RWPE1 (cell line): ENCODE measurements at regions not wholly inside any gene's neighbourhood (a gene's known extent, or its start where the extent isn't known, plus 50 kb on each side); places are given as distances from the start of the nearest gene placed in this dataset.
"Not testable (repeated sequence)": the region's sequence is repeated elsewhere in the genome, so short reads cannot be mapped to it uniquely, and the experiment has no call there.

Experiments used
- CTCF ChIA-PET: fragments of 350-600 bp; sonication (Branson Sonifier 250); formaldehyde crosslinking; extraction: SDS; loops from one replicate; lab custom pipeline; 2021; lab: Yijun Ruan, JAX
- POLR2A ChIA-PET: fragments of 400-600 bp; formaldehyde crosslinking; extraction: SDS; loops from one replicate; lab custom pipeline; 2020; ENCODE audit warnings: antibody characterized with exemption; ENCODE audit not compliant: low non-redundant PET; lab: Yijun Ruan, JAX
- DNase-seq: peaks from one replicate; pipeline ENCODE4 v3.0.0; 2012; ENCODE audit warnings: low spot score
- H3K27ac ChIP-seq: fragments of 450-650 bp; 2 replicates; pipeline ENCODE4 v1.5.1; 2017
- TF ChIP-seq, protein P1 (sequence below): fragments of 450-650 bp; conservative IDR thresholded peaks from 2 replicates; pipeline ENCODE4 v1.5.1; 2017; ENCODE audit warnings: low read depth, mild to moderate bottlenecking

DNA sequence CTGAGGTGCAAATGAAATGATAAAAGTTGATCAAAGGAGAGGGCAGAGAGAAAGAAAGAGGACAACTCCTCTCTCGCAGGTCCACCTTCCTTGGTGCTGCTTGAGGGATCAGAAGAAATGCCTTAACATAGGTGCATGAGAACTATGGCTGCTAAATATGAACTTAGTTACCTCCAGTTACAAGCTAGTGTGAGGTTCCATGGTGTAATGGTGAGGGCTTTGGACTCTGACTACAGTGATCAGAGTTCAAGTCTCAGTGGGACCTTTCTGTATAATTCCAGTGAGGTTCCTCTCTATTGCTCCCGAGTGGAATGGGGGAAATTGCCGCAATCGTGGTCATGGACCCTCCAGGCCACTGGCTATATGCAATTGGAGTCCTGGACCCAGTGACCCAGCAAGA is 387.3 kb downstream of the FAM72C start:
- CTCF ChIA-PET, result no interaction called here
- H3K27ac ChIP-seq, result no peak overlapping the region
- POLR2A ChIA-PET, result no interaction called here
- no peak for DNase-seq
- TF ChIP-seq, protein P1, sequence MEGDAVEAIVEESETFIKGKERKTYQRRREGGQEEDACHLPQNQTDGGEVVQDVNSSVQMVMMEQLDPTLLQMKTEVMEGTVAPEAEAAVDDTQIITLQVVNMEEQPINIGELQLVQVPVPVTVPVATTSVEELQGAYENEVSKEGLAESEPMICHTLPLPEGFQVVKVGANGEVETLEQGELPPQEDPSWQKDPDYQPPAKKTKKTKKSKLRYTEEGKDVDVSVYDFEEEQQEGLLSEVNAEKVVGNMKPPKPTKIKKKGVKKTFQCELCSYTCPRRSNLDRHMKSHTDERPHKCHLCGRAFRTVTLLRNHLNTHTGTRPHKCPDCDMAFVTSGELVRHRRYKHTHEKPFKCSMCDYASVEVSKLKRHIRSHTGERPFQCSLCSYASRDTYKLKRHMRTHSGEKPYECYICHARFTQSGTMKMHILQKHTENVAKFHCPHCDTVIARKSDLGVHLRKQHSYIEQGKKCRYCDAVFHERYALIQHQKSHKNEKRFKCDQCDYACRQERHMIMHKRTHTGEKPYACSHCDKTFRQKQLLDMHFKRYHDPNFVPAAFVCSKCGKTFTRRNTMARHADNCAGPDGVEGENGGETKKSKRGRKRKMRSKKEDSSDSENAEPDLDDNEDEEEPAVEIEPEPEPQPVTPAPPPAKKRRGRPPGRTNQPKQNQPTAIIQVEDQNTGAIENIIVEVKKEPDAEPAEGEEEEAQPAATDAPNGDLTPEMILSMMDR, result no peak

DNA sequence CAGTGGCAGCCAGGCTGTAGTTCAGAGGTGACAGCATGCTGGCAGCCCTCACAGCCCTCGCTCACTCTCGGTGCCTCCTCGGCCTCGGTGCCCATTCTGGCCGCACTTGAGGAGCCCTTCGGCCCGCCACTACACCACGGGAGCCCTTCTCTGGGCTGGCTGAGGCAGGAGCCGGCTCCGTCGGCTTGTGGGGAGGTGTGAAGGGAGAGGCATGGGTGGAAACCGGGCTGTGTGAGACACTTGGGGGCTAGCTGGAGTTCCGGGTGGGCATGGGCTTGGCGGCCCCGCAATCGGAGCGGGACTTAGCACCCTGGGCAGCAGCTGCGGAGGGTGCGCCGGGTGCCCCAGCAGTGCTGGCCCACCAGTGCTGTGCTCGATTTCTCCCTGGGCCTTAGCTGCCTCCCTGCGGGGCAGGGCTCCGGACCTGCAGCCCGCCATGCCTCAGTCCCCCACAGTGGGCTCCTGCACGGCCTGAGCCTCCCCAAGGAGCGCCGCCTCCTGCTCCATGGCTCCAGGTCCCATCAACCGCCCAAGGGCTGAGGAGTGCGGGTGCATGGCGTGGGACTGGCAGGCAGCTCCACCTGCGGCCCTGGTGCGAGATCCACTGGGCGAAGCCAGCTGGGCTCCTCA is 396.8 kb downstream of the FAM72C start:
- DNase-seq, result no peak
- ChIA-PET POLR2A (no interaction called here), CTCF (no interaction called here)
- TF ChIP-seq, protein P1, result no peak
- H3K27ac ChIP-seq, result no peak overlapping the region

DNA sequence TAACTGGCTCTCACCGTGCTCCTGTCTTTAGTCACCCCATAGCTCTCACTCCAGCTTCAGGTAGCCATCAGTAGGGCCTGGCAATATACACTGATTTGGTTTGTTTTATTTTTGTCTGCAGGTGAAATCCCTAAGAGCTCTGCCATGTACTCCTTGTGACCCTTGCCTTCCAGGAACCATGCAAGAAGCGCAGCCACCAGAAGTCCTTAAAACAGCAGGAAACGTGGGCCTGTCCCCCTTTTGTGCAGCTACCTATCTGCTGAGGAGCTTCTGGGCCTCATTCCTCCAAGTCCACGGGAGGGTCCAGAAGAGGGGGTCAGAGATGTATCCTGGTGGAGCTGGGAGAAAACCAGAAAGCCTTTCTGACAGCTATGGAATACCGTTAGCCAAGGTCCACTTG is 399.1 kb downstream of the FAM72C start:
- CTCF ChIA-PET, DNase-seq, POLR2A ChIA-PET, H3K27ac ChIP-seq: not testable (repeated sequence)

DNA sequence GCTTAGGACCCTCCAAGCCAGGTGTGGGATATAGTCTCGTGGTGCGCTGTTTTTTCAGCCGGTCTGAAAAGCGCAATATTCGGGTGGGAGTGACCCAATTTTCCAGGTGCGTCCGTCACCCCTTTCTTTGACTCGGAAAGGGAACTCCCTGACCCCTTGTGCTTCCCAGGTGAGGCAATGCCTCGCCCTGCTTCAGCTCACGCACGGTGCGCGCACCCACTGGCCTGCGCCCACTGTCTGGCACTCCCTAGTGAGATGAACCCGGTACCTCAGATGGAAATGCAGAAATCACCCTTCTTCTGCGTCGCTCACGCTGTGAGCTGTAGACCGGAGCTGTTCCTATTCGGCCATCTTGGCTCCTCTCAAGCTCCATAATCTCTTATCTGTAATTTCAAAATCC is 408.0 kb downstream of the FAM72C start:
- DNase-seq, CTCF ChIA-PET, POLR2A ChIA-PET, H3K27ac ChIP-seq: not testable (repeated sequence)

DNA sequence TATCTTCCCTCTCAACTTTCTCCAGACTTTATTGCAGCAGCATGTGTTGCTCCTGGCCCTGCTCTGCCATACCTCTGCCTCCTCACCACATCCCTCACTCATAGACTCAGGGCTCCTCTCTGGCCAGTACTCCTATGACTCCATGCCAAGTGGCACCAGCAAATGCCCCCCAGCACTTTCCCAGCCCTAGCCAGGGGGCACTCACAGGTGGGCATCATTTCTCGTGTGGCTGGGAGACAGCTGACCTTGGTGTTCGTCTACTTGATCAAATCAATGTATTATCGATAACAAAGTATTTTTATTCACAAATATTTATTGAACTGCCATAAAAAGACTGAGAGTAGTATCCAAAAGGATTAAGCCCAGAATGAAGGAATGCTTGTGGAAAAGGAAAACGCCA is 418.2 kb downstream of the FAM72C start:
- ChIA-PET CTCF (no interaction called here), POLR2A (no interaction called here)
- H3K27ac ChIP-seq, result no peak overlapping the region
- TF ChIP-seq, protein P1, result no peak
- no peak for DNase-seq

DNA sequence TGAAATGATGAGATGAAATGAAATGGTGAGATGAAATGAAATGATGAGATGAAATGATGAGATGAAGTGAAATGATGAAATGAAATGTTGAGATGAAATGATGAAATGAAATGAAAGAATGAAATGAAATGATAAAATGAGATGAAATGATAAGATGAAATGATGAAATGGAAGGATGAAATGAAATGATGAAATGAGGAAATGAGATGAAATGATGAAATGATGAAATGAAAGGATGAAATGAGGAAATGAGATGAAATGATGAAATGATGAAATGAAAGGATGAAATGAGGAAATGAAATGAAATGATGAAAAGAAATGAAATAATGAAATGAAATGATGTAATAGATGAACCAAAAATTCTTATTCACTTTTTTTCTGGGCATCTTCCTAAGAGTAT is 467.1 kb downstream of the FAM72C start:
- H3K27ac ChIP-seq, DNase-seq, CTCF ChIA-PET, POLR2A ChIA-PET: not testable (repeated sequence)

DNA sequence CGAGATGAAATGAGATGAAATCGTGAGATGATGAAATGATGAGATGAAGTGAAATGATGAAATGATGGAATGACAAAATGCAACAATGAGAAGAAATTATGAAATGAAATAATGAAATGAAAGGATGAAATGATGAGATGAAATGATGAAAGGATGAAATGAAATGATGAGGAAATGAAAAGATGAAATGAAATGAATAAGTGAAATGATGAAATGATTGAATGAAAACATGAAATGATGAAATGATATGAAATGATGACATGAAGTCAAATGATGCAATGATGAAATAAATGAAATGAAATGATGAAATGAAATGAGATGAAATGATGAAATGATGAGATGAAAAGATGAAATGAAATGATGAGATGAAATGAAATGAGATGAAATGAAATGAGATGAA is 467.7 kb downstream of the FAM72C start:
- DNase-seq, H3K27ac ChIP-seq, CTCF ChIA-PET, POLR2A ChIA-PET: not testable (repeated sequence)

DNA sequence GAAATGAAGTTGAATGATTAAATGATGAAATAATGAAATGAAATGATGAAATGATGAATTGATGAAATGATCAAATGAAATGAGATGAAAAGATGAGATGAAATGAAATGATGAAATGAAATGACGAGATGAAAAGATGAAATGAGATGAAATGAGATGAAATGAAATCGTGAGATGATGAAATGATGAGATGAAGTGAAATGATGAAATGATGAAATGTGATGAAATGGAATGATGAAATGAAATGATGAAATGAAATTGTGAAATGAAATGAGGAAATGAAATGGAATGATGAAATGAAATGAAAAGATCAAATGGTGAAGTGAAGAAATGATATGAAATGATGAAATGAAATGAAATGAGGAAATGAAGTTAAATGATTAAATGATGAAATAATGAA is 468.7 kb downstream of the FAM72C start:
- H3K27ac ChIP-seq, CTCF ChIA-PET, POLR2A ChIA-PET, DNase-seq: not testable (repeated sequence)

DNA sequence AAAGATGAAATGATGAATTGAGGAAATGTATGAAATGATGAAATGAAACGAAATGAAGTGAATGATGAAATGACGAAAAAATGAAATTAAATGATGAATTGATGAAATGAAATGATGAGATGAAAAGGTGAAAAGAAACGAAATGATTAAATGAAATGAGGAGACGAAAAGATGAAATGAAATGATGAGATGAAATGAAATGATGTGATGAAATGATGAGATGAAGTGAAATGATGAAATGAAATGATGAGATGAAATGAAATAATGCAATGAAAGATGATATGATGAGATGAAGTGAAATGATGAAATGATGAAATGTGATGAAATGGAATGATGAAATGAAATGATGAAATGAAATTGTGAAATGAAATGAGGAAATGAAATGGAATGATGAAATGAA is 469.7 kb downstream of the FAM72C start:
- CTCF ChIA-PET, result not testable (repeated sequence)

DNA sequence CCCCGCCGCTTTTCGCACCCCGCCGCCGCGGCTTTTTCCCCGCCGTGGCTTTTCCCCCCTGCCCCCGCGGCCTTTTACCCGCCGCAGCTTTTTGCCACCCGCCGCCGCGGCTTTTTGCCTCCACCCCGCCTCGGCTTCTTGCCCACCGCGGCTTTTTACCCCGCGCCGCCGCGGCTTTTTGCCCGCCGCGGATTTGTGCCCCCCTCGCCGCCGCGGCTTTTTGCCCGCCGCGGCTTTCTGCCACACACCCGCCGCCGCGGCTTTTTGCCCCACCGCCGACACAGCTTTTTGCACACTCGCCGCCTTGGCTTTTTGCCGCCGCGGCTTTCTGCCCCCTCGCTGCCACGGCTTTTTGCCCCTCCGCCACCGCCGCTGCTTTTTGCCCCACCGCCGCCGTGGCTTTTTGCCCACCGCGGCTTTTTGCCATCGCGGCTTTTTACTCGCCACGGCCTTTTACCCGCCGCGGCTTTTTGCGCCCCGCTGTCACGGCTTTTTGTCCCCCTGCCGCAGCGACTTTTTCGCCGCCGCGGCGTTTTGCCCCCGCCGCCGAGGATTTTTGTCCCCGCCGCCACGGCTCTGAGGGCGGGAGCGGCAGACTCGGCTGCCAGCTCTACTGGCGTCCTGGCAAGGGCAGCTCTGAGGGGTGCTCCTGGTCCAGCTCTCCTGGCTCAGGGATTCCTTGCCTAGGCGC is 473.6 kb downstream of the FAM72C start:
- CTCF ChIA-PET, POLR2A ChIA-PET, DNase-seq: not testable (repeated sequence)

More for the DNA sequence above, 469.7 kb downstream of the FAM72C start:
- H3K27ac ChIP-seq, DNase-seq, POLR2A ChIA-PET: not testable (repeated sequence)

More for the DNA sequence above, 473.6 kb downstream of the FAM72C start:
- H3K27ac ChIP-seq, result not testable (repeated sequence)
